ENCODE measurements at regions not wholly inside any gene's neighbourhood (a gene's known extent, or its start where the extent isn't known, plus 50 kb on each side); places are given as distances from the start of the nearest gene placed in this dataset.

DNA sequence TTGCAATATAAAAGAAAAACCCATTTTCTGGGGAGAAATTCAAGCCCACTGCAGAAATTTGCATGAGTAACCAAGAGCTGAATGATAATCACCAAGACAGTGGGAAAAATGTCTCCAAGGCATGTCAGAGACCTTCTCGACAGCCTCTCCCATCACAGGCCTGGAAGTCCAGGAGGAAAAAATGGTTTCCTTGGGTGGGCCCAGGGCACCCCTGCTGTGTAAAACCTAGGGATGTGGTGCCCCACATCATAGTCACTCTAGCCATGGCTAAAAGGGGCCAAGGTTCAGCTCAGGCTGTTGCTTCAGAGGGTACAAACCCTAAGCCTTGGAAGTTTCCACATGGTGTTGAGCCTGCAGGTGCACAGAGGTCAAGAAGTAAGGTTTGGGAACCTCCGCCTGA is 108.4 kb downstream of the FAT4 start:
- TF ChIP-seq, protein P1, sequence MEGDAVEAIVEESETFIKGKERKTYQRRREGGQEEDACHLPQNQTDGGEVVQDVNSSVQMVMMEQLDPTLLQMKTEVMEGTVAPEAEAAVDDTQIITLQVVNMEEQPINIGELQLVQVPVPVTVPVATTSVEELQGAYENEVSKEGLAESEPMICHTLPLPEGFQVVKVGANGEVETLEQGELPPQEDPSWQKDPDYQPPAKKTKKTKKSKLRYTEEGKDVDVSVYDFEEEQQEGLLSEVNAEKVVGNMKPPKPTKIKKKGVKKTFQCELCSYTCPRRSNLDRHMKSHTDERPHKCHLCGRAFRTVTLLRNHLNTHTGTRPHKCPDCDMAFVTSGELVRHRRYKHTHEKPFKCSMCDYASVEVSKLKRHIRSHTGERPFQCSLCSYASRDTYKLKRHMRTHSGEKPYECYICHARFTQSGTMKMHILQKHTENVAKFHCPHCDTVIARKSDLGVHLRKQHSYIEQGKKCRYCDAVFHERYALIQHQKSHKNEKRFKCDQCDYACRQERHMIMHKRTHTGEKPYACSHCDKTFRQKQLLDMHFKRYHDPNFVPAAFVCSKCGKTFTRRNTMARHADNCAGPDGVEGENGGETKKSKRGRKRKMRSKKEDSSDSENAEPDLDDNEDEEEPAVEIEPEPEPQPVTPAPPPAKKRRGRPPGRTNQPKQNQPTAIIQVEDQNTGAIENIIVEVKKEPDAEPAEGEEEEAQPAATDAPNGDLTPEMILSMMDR (IDR thresholded peaks at IDR 0.05), result no peak
- no peak for TF ChIP-seq POLR2A (IDR thresholded peaks at IDR 0.05)
